ENCODE measurements at regions not wholly inside any gene's neighbourhood (a gene's known extent, or its start where the extent isn't known, plus 50 kb on each side); places are given as distances from the start of the nearest gene placed in this dataset.

DNA sequence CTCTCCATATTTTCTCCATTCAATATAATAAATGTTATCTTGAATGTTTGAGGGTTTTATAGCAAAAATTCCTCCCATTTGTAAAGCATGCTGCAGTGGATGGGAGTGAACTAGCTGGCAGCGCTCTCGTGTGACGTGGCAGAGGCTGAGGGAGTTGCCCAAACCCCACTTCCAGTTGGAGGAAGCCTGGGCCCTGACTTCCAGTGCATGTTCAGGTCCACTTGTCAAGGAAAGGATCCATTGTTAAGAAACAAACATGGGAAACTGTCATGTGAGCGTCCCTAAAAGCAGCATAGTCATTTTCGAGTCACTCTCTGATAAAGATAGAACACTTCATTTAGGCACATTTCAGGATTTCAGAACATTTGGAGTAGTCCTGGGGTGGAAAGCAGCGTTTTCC, 116.6 kb downstream of the SLC25A47 start:
- no peak for DNase-seq
- no peaks in the 10 kb centered on the region for H3K4me1 ChIP-seq (ENCODE audit: control insufficient read depth in 1 of 2, insufficient read depth in 2 of 2, low read length in 2 of 2)
- peak; percentile 46 for ATAC-seq (ENCODE audit: low FRiP score)
- no peaks in the 10 kb centered on the region for H3K27me3 ChIP-seq (ENCODE audit: control insufficient read depth in 1 of 2, insufficient read depth in 2 of 2, low read length in 1 of 2)
- intact Hi-C loops (cut with DNase I) = loop anchor here in 1 of 2 donors (5.0 kb wide), 1 partner anchor 213 kb away; no protein-coding TSS in a partner anchor
- H3K36me3 ChIP-seq (ENCODE audit: control insufficient read depth in 1 of 2, insufficient read depth in 2 of 2, low read length in 1 of 2) = no peaks in the 10 kb centered on the region
- H3K9me3 ChIP-seq (ENCODE audit: control insufficient read depth, low read length) = no peaks in the 10 kb centered on the region
- WGBS, 2 donors = 65 to 66% methylated on average over 6 of the region's 6 CpGs
- H3K4me3 ChIP-seq (ENCODE audit: low read length in 2 of 2) = no peak overlapping the region
- H3K27ac ChIP-seq (ENCODE audit: low read depth in 1 of 2, low read length in 2 of 2) = no peak overlapping the region

DNA sequence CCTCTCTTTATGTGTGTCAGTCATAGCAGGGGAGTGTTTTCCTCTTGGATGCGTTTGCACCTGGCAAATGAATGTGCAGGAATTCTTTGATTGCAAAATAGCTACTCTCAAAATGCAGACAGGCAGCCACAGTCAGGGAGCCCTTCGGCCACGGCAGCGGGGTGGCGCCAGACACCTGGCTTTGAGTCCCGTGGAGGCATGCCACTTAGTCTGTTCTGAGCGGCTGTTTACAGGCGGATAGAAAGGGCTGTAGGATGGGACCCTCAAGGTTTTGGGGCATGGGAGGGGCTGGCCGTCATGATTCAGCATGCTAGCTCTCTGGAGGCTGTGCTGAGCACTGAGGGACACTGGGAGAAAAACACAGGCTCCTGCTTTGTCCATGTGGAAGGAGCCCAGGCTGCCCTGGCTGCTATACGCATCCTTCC, 117.1 kb downstream of the SLC25A47 start:
- peak; percentile 85 for ATAC-seq (ENCODE audit: low FRiP score)
- 26 to 30% methylated on average over 10 of the region's 10 CpGs for WGBS, 2 donors
- Histone ChIP-seq H3K9me3 (ENCODE audit: control insufficient read depth, low read length) (no peaks in the 10 kb centered on the region), H3K36me3 (ENCODE audit: control insufficient read depth in 1 of 2, insufficient read depth in 2 of 2, low read length in 1 of 2) (no peaks in the 10 kb centered on the region), H3K27me3 (ENCODE audit: control insufficient read depth in 1 of 2, insufficient read depth in 2 of 2, low read length in 1 of 2) (no peaks in the 10 kb centered on the region), H3K4me1 (ENCODE audit: control insufficient read depth in 1 of 2, insufficient read depth in 2 of 2, low read length in 2 of 2) (no peaks in the 10 kb centered on the region), H3K4me3 (ENCODE audit: low read length in 2 of 2) (no peak overlapping the region), H3K27ac (ENCODE audit: low read depth in 1 of 2, low read length in 2 of 2) (no peak overlapping the region)
- DNase-seq = peak in 1 of 2 donors; percentile 67
- intact Hi-C loops (cut with DNase I) = loop anchor here in 1 of 2 donors (5.0 kb wide), 1 partner anchor 212 kb away; no protein-coding TSS in a partner anchor

DNA sequence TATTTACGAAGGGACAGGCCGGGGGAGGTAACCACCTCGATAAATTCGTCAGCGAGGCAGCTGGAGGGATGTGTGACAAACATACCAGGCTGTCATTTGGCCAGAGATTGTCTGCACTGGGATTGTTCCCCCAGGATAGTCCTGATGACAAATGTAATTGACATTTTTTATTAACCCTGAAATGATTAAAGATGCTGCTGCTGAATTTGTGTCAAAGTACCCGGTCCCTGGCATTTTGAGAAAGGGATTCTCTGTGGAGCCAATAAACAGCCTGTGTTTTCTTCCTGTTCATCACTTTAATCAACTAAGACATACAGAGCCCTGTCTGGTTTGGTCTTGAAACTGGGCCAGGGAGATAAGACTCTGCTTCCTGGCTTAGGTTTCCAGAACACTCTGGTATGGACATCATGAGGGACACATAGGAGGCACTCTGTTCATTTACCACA, 117.6 kb downstream of the SLC25A47 start:
- WGBS, 2 donors = 91% methylated on average over 6 of the region's 6 CpGs
- Histone ChIP-seq H3K4me3 (ENCODE audit: low read length in 2 of 2) (no peak overlapping the region), H3K9me3 (ENCODE audit: control insufficient read depth, low read length) (no peaks in the 10 kb centered on the region), H3K27ac (ENCODE audit: low read depth in 1 of 2, low read length in 2 of 2) (no peak overlapping the region), H3K36me3 (ENCODE audit: control insufficient read depth in 1 of 2, insufficient read depth in 2 of 2, low read length in 1 of 2) (no peaks in the 10 kb centered on the region), H3K4me1 (ENCODE audit: control insufficient read depth in 1 of 2, insufficient read depth in 2 of 2, low read length in 2 of 2) (no peaks in the 10 kb centered on the region), H3K27me3 (ENCODE audit: control insufficient read depth in 1 of 2, insufficient read depth in 2 of 2, low read length in 1 of 2) (no peaks in the 10 kb centered on the region)
- no peak for DNase-seq
- intact Hi-C loops (cut with DNase I) = loop anchor here in 1 of 2 donors (5.0 kb wide), 1 partner anchor 212 kb away; no protein-coding TSS in a partner anchor
- ATAC-seq (ENCODE audit: low FRiP score) = no peak

DNA sequence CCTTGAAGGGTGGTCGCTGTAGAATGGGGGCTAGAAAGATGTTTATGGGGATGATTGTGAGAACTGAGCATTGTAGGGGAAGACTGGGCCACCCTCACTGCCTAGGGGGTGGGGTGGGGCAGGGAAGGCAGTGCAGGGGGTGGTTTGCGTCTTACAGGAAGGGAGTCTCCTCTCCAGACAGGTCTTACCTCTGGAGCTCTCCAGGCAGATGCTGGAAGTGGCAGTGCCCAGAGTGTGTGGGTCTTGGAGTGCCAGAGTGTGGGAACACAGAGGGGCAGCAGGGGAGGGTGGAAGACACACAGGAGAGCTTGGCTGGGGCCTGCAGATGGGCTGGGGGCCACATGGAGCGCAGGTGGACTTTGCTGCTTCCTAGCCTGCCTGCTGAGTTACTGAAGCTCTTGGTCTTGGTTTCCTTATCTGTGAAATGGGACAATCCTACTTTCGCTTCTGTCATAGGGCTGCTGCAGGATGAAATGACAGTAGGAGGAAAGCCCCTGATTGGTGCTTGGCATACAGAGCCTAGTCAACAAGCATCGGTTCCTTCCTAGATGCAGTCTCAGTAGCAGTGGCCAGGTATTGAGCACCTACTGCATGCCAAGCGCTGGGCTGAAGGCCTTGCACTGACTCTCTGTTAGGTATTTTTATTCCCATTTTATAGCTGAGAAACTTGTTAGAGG, 118.3 kb downstream of the SLC25A47 start:
- ATAC-seq (ENCODE audit: low FRiP score) = no peak
- DNase-seq = no peak
- H3K9me3 ChIP-seq (ENCODE audit: control insufficient read depth, low read length) = no peaks in the 10 kb centered on the region
- intact Hi-C loops (cut with DNase I) = loop anchor here in 1 of 2 donors (5.0 kb wide), 1 partner anchor 211 kb away; no protein-coding TSS in a partner anchor
- H3K27ac ChIP-seq (ENCODE audit: low read depth in 1 of 2, low read length in 2 of 2) = no peak overlapping the region
- WGBS, 2 donors = 94 to 95% methylated on average over 6 of the region's 6 CpGs
- no peaks in the 10 kb centered on the region for H3K4me1 ChIP-seq (ENCODE audit: control insufficient read depth in 1 of 2, insufficient read depth in 2 of 2, low read length in 2 of 2)
- H3K4me3 ChIP-seq (ENCODE audit: low read length in 2 of 2) = no peak overlapping the region
- H3K27me3 ChIP-seq (ENCODE audit: control insufficient read depth in 1 of 2, insufficient read depth in 2 of 2, low read length in 1 of 2) = no peaks in the 10 kb centered on the region
- no peaks in the 10 kb centered on the region for H3K36me3 ChIP-seq (ENCODE audit: control insufficient read depth in 1 of 2, insufficient read depth in 2 of 2, low read length in 1 of 2)

DNA sequence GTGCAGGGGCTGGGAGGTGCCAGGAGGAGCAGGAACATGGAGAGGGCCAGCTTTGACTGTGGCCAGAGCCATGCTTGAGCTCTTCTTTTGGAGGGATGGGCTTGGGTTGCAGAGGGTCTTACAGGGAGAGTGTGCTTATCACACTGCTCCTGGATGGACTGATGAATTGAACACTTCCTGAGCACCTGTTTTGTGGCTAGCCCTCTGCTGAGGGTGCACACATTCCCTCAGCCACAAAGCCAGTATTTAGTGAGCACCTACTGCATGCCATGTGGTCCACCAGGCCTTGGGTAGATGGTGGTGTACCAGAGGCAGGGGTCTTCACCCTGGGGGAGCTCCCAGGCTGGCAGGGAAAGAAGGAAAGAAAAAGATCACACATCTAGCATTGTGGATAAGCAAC, 118.9 kb downstream of the SLC25A47 start:
- DNase-seq = no peak
- H3K36me3 ChIP-seq (ENCODE audit: control insufficient read depth in 1 of 2, insufficient read depth in 2 of 2, low read length in 1 of 2) = no peaks in the 10 kb centered on the region
- H3K4me3 ChIP-seq (ENCODE audit: low read length in 2 of 2) = no peak overlapping the region
- H3K9me3 ChIP-seq (ENCODE audit: control insufficient read depth, low read length) = no peaks in the 10 kb centered on the region
- H3K27ac ChIP-seq (ENCODE audit: low read depth in 1 of 2, low read length in 2 of 2) = no peak overlapping the region
- H3K27me3 ChIP-seq (ENCODE audit: control insufficient read depth in 1 of 2, insufficient read depth in 2 of 2, low read length in 1 of 2) = no peaks in the 10 kb centered on the region
- intact Hi-C loops (cut with DNase I) = loop anchor here in 1 of 2 donors (5.0 kb wide), 1 partner anchor 210 kb away; no protein-coding TSS in a partner anchor
- no peaks in the 10 kb centered on the region for H3K4me1 ChIP-seq (ENCODE audit: control insufficient read depth in 1 of 2, insufficient read depth in 2 of 2, low read length in 2 of 2)
- ATAC-seq (ENCODE audit: low FRiP score) = no peak

DNA sequence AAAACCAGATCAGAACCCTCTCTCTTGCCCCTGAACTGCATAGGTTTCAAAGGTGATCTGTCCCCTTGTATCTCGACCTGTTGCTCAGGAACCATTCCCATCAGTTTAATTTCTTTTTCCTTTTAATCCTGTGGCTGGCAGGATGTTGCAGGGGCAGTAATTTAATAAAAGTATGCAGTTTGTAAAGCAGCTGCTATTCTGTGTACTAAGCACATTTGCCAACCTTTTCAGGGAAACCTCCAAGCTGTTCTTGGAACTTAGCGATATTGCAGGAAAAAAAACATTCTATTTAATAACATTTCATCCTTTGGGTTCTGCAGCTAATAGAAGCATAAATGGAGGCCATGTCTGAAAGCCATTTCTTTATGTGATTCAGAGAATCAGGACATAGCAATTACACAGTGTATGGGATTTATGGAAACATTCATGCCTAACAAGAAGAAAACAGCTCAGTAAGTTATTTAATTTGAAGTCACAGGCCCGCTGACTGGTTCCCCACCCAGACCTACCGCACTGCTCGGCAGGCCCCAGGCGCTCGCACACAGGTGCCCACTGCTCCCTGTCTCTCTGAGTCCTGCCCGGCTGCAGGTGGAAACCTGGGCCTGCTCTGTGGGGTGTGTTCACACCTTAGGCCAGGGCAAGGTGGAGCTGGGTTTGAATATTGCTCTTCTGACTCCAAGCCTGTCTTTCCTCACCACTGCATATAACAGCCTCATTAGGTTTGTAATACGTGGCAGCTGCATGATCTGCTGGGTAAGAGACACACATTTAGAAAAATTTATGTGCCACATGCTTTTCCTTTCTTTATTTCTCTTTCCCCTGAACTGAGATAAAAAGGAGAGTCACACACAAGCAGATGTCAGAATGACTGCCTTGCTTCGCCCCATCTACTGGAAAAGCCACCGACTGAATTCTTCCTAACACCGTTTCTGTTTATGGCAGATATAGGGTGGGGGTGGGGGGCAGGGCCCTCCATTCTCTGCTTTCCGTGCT, 119.7 kb downstream of the SLC25A47 start:
- DNase-seq = peak in 1 of 2 donors; percentile 46
- 77 to 78% methylated on average over 13 of the region's 13 CpGs for WGBS, 2 donors
- H3K36me3 ChIP-seq (ENCODE audit: control insufficient read depth in 1 of 2, insufficient read depth in 2 of 2, low read length in 1 of 2) = no peaks in the 10 kb centered on the region
- no peak for ATAC-seq (ENCODE audit: low FRiP score)
- no peaks in the 10 kb centered on the region for H3K4me1 ChIP-seq (ENCODE audit: control insufficient read depth in 1 of 2, insufficient read depth in 2 of 2, low read length in 2 of 2)
- H3K9me3 ChIP-seq (ENCODE audit: control insufficient read depth, low read length) = no peaks in the 10 kb centered on the region
- no peaks in the 10 kb centered on the region for H3K27me3 ChIP-seq (ENCODE audit: control insufficient read depth in 1 of 2, insufficient read depth in 2 of 2, low read length in 1 of 2)
- intact Hi-C loops (cut with DNase I) = loop anchor here in 1 of 2 donors (5.0 kb wide), 1 partner anchor 210 kb away; no protein-coding TSS in a partner anchor
- no peak overlapping the region for H3K27ac ChIP-seq (ENCODE audit: low read depth in 1 of 2, low read length in 2 of 2)
- no peak overlapping the region for H3K4me3 ChIP-seq (ENCODE audit: low read length in 2 of 2)

DNA sequence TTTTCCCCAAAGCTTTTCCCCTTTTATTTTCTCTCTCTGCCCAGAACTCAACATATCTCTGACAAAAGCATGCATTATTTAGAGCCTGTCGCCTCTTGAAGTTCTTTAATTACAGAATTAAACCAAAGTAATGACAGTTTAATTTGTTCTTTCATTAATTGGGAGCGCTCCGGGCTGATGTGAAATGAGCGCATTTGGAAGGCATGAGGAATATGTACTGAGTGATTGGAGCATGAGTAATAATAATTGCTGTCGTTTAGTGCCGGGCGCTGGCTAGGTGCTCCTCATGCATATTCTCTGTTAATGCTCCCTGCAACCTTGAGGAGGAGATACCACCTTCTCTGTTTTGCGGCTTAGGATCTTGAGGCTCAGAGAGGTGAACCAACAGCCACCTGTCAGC, 120.5 kb downstream of the SLC25A47 start:
- Histone ChIP-seq H3K36me3 (ENCODE audit: control insufficient read depth in 1 of 2, insufficient read depth in 2 of 2, low read length in 1 of 2) (no peaks in the 10 kb centered on the region), H3K4me3 (ENCODE audit: low read length in 2 of 2) (no peak overlapping the region), H3K27ac (ENCODE audit: low read depth in 1 of 2, low read length in 2 of 2) (no peak overlapping the region), H3K9me3 (ENCODE audit: control insufficient read depth, low read length) (no peaks in the 10 kb centered on the region), H3K4me1 (ENCODE audit: control insufficient read depth in 1 of 2, insufficient read depth in 2 of 2, low read length in 2 of 2) (no peaks in the 10 kb centered on the region), H3K27me3 (ENCODE audit: control insufficient read depth in 1 of 2, insufficient read depth in 2 of 2, low read length in 1 of 2) (no peaks in the 10 kb centered on the region)
- WGBS, 2 donors = 94 to 96% methylated on average over 8 of the region's 8 CpGs
- intact Hi-C loops (cut with DNase I) = loop anchor here in 1 of 2 donors (5.0 kb wide), 1 partner anchor 209 kb away; no protein-coding TSS in a partner anchor
- ATAC-seq (ENCODE audit: low FRiP score) (no peak), DNase-seq (no peak)

DNA sequence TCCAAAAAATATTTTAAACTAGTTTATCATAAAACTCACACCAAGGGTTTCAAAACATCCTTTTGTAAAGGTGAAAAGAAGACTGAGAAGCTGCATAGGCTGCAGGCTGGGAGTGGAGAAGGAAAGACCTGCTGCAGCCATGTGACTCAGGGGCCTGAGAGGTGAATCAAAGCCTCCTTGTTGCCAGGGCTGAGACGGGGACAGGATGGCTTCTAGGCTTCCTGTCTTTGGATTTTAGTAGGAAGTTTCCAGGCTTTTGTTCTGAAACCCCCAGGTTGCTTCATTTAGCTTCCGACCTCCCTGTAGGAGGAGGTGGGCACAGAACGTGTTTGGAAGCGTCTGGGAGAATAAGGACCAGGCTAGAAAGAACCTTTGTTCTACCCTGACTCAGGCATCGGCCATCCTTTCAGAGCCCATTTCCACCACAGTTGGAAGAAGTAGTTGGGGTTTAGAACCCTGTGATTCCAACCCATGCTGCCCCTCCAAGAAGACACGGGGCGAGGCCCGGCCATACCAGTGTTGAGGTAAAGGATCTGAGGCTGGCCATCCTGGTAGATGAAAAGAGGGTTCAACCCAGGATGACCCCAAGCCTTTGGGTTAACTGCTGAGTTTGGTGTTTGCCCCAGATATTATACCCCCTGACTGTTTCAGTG, 122.4 kb downstream of the SLC25A47 start:
- H3K4me3 ChIP-seq (ENCODE audit: low read length in 2 of 2) = no peak overlapping the region
- no peaks in the 10 kb centered on the region for H3K9me3 ChIP-seq (ENCODE audit: control insufficient read depth, low read length)
- no peak overlapping the region for H3K27ac ChIP-seq (ENCODE audit: low read depth in 1 of 2, low read length in 2 of 2)
- no peaks in the 10 kb centered on the region for H3K4me1 ChIP-seq (ENCODE audit: control insufficient read depth in 1 of 2, insufficient read depth in 2 of 2, low read length in 2 of 2)
- no peaks in the 10 kb centered on the region for H3K27me3 ChIP-seq (ENCODE audit: control insufficient read depth in 1 of 2, insufficient read depth in 2 of 2, low read length in 1 of 2)
- intact Hi-C loops (cut with DNase I) = no loop called here
- 95 to 96% methylated on average over 8 of the region's 8 CpGs for WGBS, 2 donors
- ATAC-seq (ENCODE audit: low FRiP score) (no peak), DNase-seq (no peak)
- no peaks in the 10 kb centered on the region for H3K36me3 ChIP-seq (ENCODE audit: control insufficient read depth in 1 of 2, insufficient read depth in 2 of 2, low read length in 1 of 2)
